HG02610 (cell line): ENCODE measurements at regions not wholly inside any gene's neighbourhood (a gene's known extent, or its start where the extent isn't known, plus 50 kb on each side); places are given as distances from the start of the nearest gene placed in this dataset.

Experiments
- ATAC-seq: cut with Tn5 transposase; IDR thresholded peaks from one replicate; pipeline ENCODE4 v1.9.1; 2021; ENCODE audit warnings: mild to moderate bottlenecking, moderate library complexity; ENCODE audit not compliant: unreplicated experiment

DNA sequence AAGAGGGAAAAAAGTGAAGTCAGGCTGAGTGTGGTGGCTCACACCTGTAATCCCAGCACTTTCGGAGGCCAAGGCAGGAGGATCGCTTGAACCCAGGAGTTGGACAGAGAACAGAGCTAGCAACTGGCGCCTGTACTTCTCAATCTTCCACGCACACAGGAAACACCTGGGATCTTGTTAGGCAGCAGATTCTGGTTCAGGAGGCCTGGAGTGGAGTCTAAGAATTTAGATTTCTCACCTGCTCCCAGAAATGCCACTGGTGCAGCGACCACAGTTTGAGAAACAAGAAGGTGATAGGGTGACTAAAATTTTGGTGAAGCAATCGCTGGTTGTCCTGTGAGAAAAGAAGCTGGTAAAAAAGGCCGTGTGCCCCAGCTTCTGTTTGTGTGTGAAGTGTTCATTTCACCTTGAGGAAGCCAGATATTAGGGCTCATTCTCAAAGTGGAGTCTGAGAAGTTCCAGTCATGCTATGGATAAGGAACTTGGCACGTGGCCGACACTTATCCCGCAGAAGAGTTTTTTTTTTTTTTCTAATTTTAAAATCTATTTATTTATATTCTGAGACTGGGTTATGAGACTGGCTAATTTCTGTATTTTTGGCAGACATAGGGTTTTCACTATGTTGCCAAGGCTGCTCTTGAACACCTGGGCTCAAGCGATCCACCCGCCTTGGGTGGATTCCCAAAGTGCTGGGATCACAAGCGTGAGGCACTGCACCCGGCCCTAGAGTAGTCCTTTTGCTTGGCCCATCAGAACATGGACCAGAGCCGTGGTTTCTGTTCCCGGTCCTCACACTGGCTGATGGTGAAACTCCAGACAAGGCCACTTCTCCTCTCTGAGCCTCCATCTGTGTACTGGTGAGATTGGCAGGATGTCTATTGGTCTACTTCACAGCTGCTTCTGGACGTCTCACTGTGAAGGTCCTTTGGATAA, 324.6 kb upstream of the PROK2 start:
- no peak for ATAC-seq

GRCh38 chr3:72105306-72105705, 320.4 kb upstream of the PROK2 start:
- ATAC-seq, result no peak

DNA sequence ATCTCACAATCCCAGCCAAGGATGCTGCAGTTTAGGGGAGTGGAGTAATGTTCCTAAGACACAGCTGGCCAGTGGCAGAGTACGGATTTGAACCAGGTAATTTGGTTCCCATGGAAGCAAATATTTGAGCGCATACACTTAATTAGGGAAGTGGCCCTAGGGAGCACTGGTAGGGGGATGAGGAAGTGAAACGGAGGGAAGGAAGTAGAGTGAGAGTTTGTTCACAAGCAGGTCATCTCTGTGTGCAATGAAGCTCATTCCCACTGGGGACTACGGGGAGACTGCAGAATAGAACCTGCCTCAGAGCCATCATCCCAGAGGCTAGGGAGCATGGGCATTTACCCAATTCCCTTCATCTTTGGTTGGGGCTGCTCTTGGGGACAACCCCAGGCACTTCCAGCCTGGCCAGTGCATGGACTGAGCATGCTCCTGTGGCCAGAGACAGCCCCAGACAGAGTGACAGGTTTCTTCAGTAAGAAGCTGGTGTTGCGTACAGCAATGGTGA, 317.2 kb upstream of the PROK2 start:
- peak; percentile 61 for ATAC-seq

DNA sequence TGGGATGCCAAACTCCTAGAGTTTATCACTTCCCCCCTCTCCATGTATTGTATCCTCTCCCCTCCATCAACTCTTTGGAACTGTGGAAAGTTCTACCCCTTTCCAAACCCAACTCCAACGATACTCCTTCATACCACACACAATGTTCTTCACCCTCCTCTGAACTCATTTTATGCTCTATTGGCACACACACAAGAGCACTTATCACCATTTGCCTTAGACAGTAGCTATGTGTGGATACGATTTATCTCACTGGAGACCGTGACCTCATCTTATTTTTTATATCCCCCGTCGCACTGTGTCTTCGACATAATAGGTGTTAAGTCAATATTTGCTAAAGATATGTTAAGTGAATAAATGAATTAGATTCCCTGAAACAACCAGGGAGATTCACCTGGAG, 316.5 kb upstream of the PROK2 start:
- no peak for ATAC-seq

GRCh38 chr3:72100601-72101187, 315.7 kb upstream of the PROK2 start:
- ATAC-seq, result peak; percentile 62

DNA sequence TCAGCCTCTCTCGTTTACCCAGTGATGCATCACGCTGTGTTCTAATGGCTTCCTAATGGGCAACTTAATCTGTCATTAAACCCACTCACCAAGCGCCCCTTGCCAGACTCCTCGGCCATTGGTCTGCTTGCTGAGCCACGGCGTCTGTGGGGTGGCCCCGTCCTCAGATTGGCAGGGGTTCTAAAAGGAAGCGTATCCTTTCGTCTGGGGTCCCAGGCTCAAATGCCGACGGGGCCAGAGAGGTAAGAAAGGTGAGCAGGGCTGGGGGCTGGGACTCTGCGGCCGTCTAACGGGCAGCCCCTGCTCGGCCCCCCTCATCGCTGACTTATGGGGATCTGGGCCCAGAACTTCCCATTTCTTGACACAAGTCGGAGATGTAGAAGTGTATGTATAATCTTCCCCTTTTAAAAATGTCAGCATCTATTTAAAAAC, 315.1 kb upstream of the PROK2 start:
- no peak for ATAC-seq

GRCh38 chr3:72099326-72100079, 314.6 kb upstream of the PROK2 start:
- ATAC-seq, result no peak

GRCh38 chr3:72097053-72097452, 312.1 kb upstream of the PROK2 start:
- no peak for ATAC-seq

GRCh38 chr3:72095521-72095920, 310.6 kb upstream of the PROK2 start:
- ATAC-seq, result no peak

- no peak for ATAC-seq
These were observed 309.0 kb upstream of the PROK2 start for GRCh38 chr3:72093992-72094334.

DNA sequence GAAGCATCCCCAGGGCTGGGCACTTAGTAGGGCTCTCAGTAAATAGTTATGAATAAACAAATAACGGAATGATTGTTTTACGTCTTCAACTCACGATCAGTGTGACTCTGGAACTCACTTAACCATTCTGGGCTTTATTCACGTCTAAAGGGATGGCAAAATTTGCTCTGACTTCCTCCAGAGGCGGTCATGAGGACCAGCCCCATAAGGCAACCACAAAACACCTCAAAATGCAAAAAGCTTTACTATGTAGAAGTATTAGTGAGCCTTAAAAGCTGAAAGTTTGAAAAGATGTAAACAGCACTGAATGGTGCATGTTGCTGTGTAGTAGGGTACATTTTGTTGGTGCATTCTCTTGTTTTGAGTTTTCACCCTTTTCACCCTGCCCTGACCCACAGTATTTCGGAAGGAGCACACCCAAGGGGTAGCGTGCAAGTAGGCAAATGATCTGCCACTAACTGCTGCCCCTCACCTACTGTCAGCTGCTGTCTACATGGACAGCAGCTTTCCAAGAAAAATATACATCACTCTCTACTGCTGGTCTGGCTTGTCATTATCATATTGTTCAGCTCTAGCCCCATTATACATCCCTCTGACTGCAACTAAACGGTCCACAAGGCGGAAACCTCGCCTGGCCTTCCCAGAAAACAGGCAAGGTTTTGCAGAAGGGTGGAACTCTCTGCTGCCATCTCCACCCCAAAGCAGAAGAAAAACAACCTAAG, 308.5 kb upstream of the PROK2 start:
- no peak for ATAC-seq

DNA sequence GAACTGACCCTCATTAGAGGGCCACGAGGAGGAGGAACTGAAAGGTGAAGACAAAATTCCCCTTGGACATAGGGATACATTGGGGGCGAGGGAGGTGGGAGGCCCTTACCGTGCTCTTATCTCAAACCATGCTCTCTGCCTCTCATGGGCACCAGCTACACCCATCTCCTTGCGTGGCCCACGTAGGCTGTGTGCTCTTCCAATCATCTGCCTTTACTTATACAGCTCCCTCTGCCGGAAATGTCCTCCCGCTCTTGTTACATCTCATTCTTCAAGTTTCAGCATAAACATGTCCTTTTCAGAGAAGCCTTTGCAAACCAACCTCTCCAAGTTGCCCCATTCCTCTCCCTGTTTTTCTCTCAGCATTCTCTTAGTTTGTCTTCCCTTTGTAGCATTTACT, 307.8 kb upstream of the PROK2 start:
- no peak for ATAC-seq

- ATAC-seq, result no peak
These were observed 303.6 kb upstream of the PROK2 start for GRCh38 chr3:72088486-72089025.

DNA sequence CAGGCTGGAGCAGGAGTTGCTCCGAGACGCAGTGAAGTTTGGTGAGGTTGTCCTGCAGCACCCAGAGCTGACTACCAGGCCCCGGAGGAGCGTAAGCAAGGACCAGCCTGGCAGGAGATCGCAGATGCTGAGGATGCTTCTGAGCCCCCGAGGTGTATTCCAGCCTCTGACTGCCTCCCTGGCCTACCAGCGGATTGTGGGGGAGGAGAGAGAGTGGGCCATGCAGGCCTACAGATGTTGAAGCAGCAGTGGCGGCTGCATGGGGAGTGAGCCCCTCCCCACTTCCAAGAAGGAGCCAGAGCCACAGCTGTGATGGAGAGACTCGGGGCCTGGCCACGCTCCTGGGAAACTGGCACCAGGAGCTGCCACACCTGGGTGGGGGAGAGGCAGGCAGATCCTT, 302.5 kb upstream of the PROK2 start:
- ATAC-seq, result no peak

- ATAC-seq, result no peak
These were observed 301.8 kb upstream of the PROK2 start for GRCh38 chr3:72086743-72087087.

DNA sequence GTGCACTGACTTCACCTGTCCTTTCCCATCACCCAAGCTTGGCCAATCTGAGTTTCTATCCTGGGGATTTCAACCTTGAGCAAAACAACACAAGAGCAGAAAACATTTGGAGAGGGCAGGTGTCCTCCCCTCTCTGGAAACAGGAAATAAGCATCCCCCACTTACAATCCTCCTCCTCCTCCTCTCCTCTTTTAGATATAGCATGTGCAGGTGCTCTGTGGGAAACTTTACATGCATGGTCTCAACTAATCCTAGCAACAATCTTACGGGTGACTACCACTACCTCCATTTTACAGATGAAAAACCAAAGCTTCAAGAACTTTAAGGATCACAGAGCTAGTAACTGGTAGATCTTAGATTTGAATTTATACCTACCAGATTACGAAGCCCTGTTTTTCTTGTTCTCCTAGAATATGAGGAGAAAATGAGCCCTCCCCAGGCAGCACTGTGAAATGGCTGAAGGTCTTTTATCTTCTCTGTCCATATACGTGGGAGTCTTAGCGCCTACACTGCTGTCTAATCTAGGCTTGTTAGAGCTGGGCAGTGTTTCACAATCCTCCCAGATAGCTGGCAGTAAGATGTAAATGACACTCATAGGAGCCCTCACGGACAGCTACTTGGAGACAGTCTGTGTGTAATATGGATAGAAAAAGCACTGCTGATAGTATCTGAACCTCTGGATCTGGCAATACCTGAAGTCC, 301.2 kb upstream of the PROK2 start:
- no peak for ATAC-seq

DNA sequence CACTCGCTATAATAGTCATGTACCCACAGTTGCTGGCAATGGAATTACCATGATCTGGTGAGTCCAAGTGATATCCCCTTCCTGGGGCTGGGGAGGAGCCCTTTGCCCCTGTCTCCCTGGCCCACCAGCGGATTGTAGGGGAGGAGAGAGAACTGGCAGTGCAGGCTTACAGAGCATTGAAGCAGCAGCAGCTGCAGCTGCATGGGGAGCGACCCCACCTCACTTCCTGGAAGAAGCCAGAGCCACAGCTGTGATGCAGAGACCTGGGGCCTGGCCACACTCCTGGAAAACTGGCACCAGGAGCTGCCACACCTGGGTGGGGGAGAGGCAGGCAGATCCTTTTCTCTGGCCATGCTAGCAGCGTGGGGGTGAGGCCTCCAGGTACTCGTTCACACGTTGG, 300.1 kb upstream of the PROK2 start:
- no peak for ATAC-seq

GRCh38 chr3:72082776-72083462, 298.0 kb upstream of the PROK2 start:
- peak; percentile 8 for ATAC-seq

GRCh38 chr3:72082186-72082715, 297.3 kb upstream of the PROK2 start:
- ATAC-seq, result peak; percentile 56
